ENCODE measurements at regions not wholly inside any gene's neighbourhood (a gene's known extent, or its start where the extent isn't known, plus 50 kb on each side); places are given as distances from the start of the nearest gene placed in this dataset.

- TF ChIP-seq CTCF (IDR thresholded peaks at IDR 0.05) (no peak), POLR2A (IDR thresholded peaks at IDR 0.05) (no peak)
Measured at GRCh38 chr4:180261346-180261745, 1981.9 kb upstream of the TENM3 start.
